ENCODE measurements at regions not wholly inside any gene's neighbourhood (a gene's known extent, or its start where the extent isn't known, plus 50 kb on each side); places are given as distances from the start of the nearest gene placed in this dataset.
"Not testable (repeated sequence)": the region's sequence is repeated elsewhere in the genome, so short reads cannot be mapped to it uniquely, and the experiment has no call there.

- DNase-seq: no peak
- intact Hi-C loops (cut with DNase I): no loop called here
Observed at GRCh38 chr12:13436696-13437391, 240.3 kb downstream of the EMP1 start.

GRCh38 chr12:13436182-13436581 lies 239.7 kb downstream of the EMP1 start:
- DNase-seq: no peak
- intact Hi-C loops (cut with DNase I): no loop called here

GRCh38 chr12:13435235-13435933 lies 238.9 kb downstream of the EMP1 start:
- intact Hi-C loops (cut with DNase I): no loop called here
- DNase-seq: no peak

- DNase-seq: no peak
Observed at GRCh38 chr12:13433768-13434167, 237.2 kb downstream of the EMP1 start.

GRCh38 chr12:13431041-13431440 lies 234.5 kb downstream of the EMP1 start:
- DNase-seq: no peak

More at GRCh38 chr12:13433768-13434167, 237.2 kb downstream of the EMP1 start:
- intact Hi-C loops (cut with DNase I): no loop called here

GRCh38 chr12:13428538-13429265 lies 232.2 kb downstream of the EMP1 start:
- intact Hi-C loops (cut with DNase I): no loop called here

More at GRCh38 chr12:13431041-13431440, 234.5 kb downstream of the EMP1 start:
- intact Hi-C loops (cut with DNase I): no loop called here

GRCh38 chr12:13425766-13426165 lies 229.2 kb downstream of the EMP1 start:
- intact Hi-C loops (cut with DNase I): no loop called here
- DNase-seq: no peak

More at GRCh38 chr12:13428538-13429265, 232.2 kb downstream of the EMP1 start:
- DNase-seq: no peak

- no peak for DNase-seq
- intact Hi-C loops (cut with DNase I): no loop called here
Observed at GRCh38 chr12:13422291-13422690, 225.8 kb downstream of the EMP1 start.

- no peak for DNase-seq
- intact Hi-C loops (cut with DNase I): no loop called here
Observed at GRCh38 chr12:13417516-13417915, 221.0 kb downstream of the EMP1 start.

- no peak for DNase-seq
- intact Hi-C loops (cut with DNase I): no loop called here
Observed at GRCh38 chr12:13411287-13411686, 214.8 kb downstream of the EMP1 start.

- intact Hi-C loops (cut with DNase I): no loop called here
- peak in 8 of 42 donors; percentile 6 to 32 (median 22) for DNase-seq
Observed at GRCh38 chr12:13405961-13406703, 209.6 kb downstream of the EMP1 start.

- intact Hi-C loops (cut with DNase I): no loop called here
- no peak for DNase-seq
Observed at GRCh38 chr12:13404631-13405473, 208.3 kb downstream of the EMP1 start.

- intact Hi-C loops (cut with DNase I): no loop called here
- DNase-seq: no peak
Observed at GRCh38 chr12:13404111-13404628, 207.6 kb downstream of the EMP1 start.

- DNase-seq; intact Hi-C loops (cut with DNase I): not testable (repeated sequence)
Observed at GRCh38 chr12:13391375-13391774, 194.8 kb downstream of the EMP1 start.

GRCh38 chr12:13390918-13391317 lies 194.4 kb downstream of the EMP1 start:
- intact Hi-C loops (cut with DNase I): no loop called here
- DNase-seq: no peak

- intact Hi-C loops (cut with DNase I): no loop called here
Observed at GRCh38 chr12:13390381-13390861, 193.9 kb downstream of the EMP1 start.

GRCh38 chr12:13387101-13387500 lies 190.6 kb downstream of the EMP1 start:
- DNase-seq: no peak
- intact Hi-C loops (cut with DNase I): no loop called here

More at GRCh38 chr12:13390381-13390861, 193.9 kb downstream of the EMP1 start:
- peak; percentile 66 to 95 (median 84) for DNase-seq

Measured in head of caudate nucleus (tissue), 42 donors.